ENCODE measurements at regions not wholly inside any gene's neighbourhood (a gene's known extent, or its start where the extent isn't known, plus 50 kb on each side); places are given as distances from the start of the nearest gene placed in this dataset.

- no peaks in the 10 kb centered on the region for H3K27me3 ChIP-seq (ENCODE audit: insufficient read depth, low read depth, low read length)
- no peaks in the 10 kb centered on the region for H4K20me1 ChIP-seq (ENCODE audit: insufficient read depth)
- H3K36me3 ChIP-seq (ENCODE audit: insufficient read depth, low read length): no peaks in the 10 kb centered on the region
- H3K9me3 ChIP-seq (ENCODE audit: low read length): no peaks in the 10 kb centered on the region
- no peaks in the 10 kb centered on the region for H3K9me2 ChIP-seq (ENCODE audit: insufficient read depth, low read length)
- TF ChIP-seq EZH2 (IDR thresholded peaks at IDR 0.05; ENCODE audit: borderline replicate concordance, insufficient read depth, low read length, poor library complexity, severe bottlenecking): no peak
- TF ChIP-seq POLR2AphosphoS5 (IDR thresholded peaks at IDR 0.05): no peak
- TF ChIP-seq, protein P1, sequence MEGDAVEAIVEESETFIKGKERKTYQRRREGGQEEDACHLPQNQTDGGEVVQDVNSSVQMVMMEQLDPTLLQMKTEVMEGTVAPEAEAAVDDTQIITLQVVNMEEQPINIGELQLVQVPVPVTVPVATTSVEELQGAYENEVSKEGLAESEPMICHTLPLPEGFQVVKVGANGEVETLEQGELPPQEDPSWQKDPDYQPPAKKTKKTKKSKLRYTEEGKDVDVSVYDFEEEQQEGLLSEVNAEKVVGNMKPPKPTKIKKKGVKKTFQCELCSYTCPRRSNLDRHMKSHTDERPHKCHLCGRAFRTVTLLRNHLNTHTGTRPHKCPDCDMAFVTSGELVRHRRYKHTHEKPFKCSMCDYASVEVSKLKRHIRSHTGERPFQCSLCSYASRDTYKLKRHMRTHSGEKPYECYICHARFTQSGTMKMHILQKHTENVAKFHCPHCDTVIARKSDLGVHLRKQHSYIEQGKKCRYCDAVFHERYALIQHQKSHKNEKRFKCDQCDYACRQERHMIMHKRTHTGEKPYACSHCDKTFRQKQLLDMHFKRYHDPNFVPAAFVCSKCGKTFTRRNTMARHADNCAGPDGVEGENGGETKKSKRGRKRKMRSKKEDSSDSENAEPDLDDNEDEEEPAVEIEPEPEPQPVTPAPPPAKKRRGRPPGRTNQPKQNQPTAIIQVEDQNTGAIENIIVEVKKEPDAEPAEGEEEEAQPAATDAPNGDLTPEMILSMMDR (IDR thresholded peaks at IDR 0.05; ENCODE audit: poor library complexity, severe bottlenecking): no peak
- TF ChIP-seq SMC3 (conservative IDR thresholded peaks at IDR 0.05; ENCODE audit: poor library complexity): no peak
- TF ChIP-seq EP300 (conservative IDR thresholded peaks at IDR 0.05; ENCODE audit: poor library complexity, severe bottlenecking): no peak
- TF ChIP-seq MXI1 (conservative IDR thresholded peaks at IDR 0.05; ENCODE audit: poor library complexity, severe bottlenecking): no peak
- no peak for TF ChIP-seq RAD21 (conservative IDR thresholded peaks at IDR 0.05)
- TF ChIP-seq REST (IDR thresholded peaks at IDR 0.05; ENCODE audit: borderline replicate concordance): no peak
- no peak for TF ChIP-seq TAF1 (IDR thresholded peaks at IDR 0.05; ENCODE audit: low read depth)
- H3K79me2 ChIP-seq (replicated peaks; ENCODE audit: insufficient read depth, low read length): no peaks in the 10 kb centered on the region
- no peak overlapping the region for H2AFZ ChIP-seq (ENCODE audit: low read depth, low read length)
- no peak overlapping the region for H3K9ac ChIP-seq (ENCODE audit: low read length)
- H3K27ac ChIP-seq (ENCODE audit: low read length): no peak overlapping the region
- H3K4me3 ChIP-seq (ENCODE audit: low read length): no peak overlapping the region
- no peaks in the 10 kb centered on the region for H3F3A ChIP-seq (ENCODE audit: insufficient read depth, low read length, poor library complexity, severe bottlenecking)
- H3K4me2 ChIP-seq (ENCODE audit: low read length): no peak overlapping the region
These were observed 162.9 kb downstream of the BLID start for GRCh38 chr11:121953122-121953521.

DNA sequence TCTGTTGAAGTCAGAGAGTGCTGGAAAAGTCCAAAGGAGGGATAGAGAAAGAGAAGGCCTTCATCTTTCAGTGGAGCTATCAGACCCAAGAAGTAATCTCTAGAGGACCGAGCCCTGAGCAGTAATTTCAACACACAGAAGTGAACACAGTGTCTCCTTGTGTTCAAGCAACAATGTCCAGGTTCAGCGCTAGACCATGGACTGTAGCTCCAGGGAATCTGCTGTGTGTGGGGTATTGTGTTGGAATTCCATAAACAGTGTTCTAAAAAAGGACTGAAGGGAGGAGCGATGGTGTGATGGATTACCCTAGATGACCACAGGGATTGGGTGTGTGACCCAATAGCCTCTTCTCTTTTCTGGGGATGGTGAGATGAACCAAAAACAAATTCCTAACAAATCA, 165.9 kb downstream of the BLID start:
- no peaks in the 10 kb centered on the region for H4K20me1 ChIP-seq (ENCODE audit: insufficient read depth)
- H3K9me3 ChIP-seq (ENCODE audit: low read length): peaks cover 3% of the 10 kb centered on the region
- H3K9me2 ChIP-seq (ENCODE audit: insufficient read depth, low read length): no peaks in the 10 kb centered on the region
- no peak overlapping the region for H3K27ac ChIP-seq (ENCODE audit: low read length)
- no peak overlapping the region for H3K4me2 ChIP-seq (ENCODE audit: low read length)
- H3K36me3 ChIP-seq (ENCODE audit: insufficient read depth, low read length): no peaks in the 10 kb centered on the region
- no peak overlapping the region for H2AFZ ChIP-seq (ENCODE audit: low read depth, low read length)
- H3F3A ChIP-seq (ENCODE audit: insufficient read depth, low read length, poor library complexity, severe bottlenecking): no peaks in the 10 kb centered on the region
- no peak overlapping the region for H3K4me3 ChIP-seq (ENCODE audit: low read length)
- no peak overlapping the region for H3K9ac ChIP-seq (ENCODE audit: low read length)
- no peak for TF ChIP-seq TAF1 (IDR thresholded peaks at IDR 0.05; ENCODE audit: low read depth)
- no peak for TF ChIP-seq SMC3 (conservative IDR thresholded peaks at IDR 0.05; ENCODE audit: poor library complexity)
- no peak for TF ChIP-seq RAD21 (conservative IDR thresholded peaks at IDR 0.05)
- TF ChIP-seq EZH2 (IDR thresholded peaks at IDR 0.05; ENCODE audit: borderline replicate concordance, insufficient read depth, low read length, poor library complexity, severe bottlenecking): no peak
- TF ChIP-seq MXI1 (conservative IDR thresholded peaks at IDR 0.05; ENCODE audit: poor library complexity, severe bottlenecking): no peak
- no peak for TF ChIP-seq REST (IDR thresholded peaks at IDR 0.05; ENCODE audit: borderline replicate concordance)
- no peak for TF ChIP-seq POLR2AphosphoS5 (IDR thresholded peaks at IDR 0.05)
- TF ChIP-seq, protein P1 (IDR thresholded peaks at IDR 0.05; ENCODE audit: poor library complexity, severe bottlenecking): no peak
- TF ChIP-seq EP300 (conservative IDR thresholded peaks at IDR 0.05; ENCODE audit: poor library complexity, severe bottlenecking): no peak
- no peaks in the 10 kb centered on the region for H3K79me2 ChIP-seq (replicated peaks; ENCODE audit: insufficient read depth, low read length)
- H3K27me3 ChIP-seq (ENCODE audit: insufficient read depth, low read depth, low read length): no peaks in the 10 kb centered on the region

All from neural cell (in vitro differentiated cells).